IMR-90 (cell line): ENCODE measurements at regions not wholly inside any gene's neighbourhood (a gene's known extent, or its start where the extent isn't known, plus 50 kb on each side); places are given as distances from the start of the nearest gene placed in this dataset.

Experiments used
- ATAC-seq: fragments of 200-7000 bp; cut with Tn5 transposase; 2 replicates; pipeline ENCODE4 v1.9.1; 2020; ENCODE audit warnings: low read depth, mild to moderate bottlenecking, moderate library complexity
- BruUV-seq: library from RNA; stranded (reverse); fragments of 400-500 nt; replicated peaks from 2 replicates; lab custom pipeline; 2021; lab: Mats Ljungman, UMichigan
- CTCF ChIA-PET: fragments of 300-600 bp; formaldehyde crosslinking; extraction: SDS; loops from one replicate; lab custom pipeline; 2021; ENCODE audit warnings: antibody characterized with exemption; lab: Yijun Ruan, JAX
- POLR2A ChIA-PET: fragments of 300-600 bp; sonication (Branson Sonifier 250); formaldehyde crosslinking; loops from one replicate; lab custom pipeline; 2022; ENCODE audit warnings: antibody characterized with exemption; ENCODE audit not compliant: unreplicated experiment; lab: Charles Lee
- DNase-seq: peaks from one replicate; pipeline ENCODE4 v3.0.0; 2013
- H2AFZ ChIP-seq: replicated peaks from 2 replicates; pipeline ENCODE3; 2013; ENCODE audit warnings: low read length, mild to moderate bottlenecking; ENCODE audit not compliant: poor library complexity
- H2AK5ac ChIP-seq: 2 replicates; pipeline ENCODE4 v1.6.1; 2013; ENCODE audit warnings: low read depth, low read length, inconsistent platforms
- H2AK9ac ChIP-seq: replicated peaks from 2 replicates; pipeline ENCODE3; 2013; ENCODE audit warnings: mild to moderate bottlenecking, low read depth, low read length, moderate library complexity; ENCODE audit not compliant: poor library complexity
- H2BK120ac ChIP-seq: 2 replicates; pipeline ENCODE4 v1.6.1; 2013; ENCODE audit warnings: low read depth, low read length, inconsistent platforms
- H2BK15ac ChIP-seq: 3 replicates; pipeline ENCODE4 v1.6.1; 2013; ENCODE audit warnings: low read depth, low read length, inconsistent platforms
- H2BK20ac ChIP-seq: 2 replicates; pipeline ENCODE4 v1.6.1; 2013; ENCODE audit warnings: low read depth, mild to moderate bottlenecking, inconsistent platforms, low read length, moderate library complexity
- H2BK5ac ChIP-seq: 2 replicates; pipeline ENCODE4 v1.6.1; 2013; ENCODE audit warnings: mild to moderate bottlenecking, low read depth, low read length, inconsistent platforms; ENCODE audit not compliant: poor library complexity, severe bottlenecking
- H3K14ac ChIP-seq: replicated peaks from 2 replicates; pipeline ENCODE4 v1.6.1; 2013; ENCODE audit warnings: low read depth, low read length, inconsistent platforms
- H3K18ac ChIP-seq: 2 replicates; pipeline ENCODE4 v1.6.1; 2013; ENCODE audit warnings: low read depth, low read length, control low read depth
- H3K23ac ChIP-seq: 2 replicates; pipeline ENCODE4 v1.6.1; 2013; ENCODE audit warnings: low read depth, low read length, inconsistent platforms
- H3K27ac ChIP-seq: 2 replicates; pipeline ENCODE4 v1.5.1; 2013; ENCODE audit warnings: mild to moderate bottlenecking, control low read depth, low read length; ENCODE audit not compliant: insufficient read depth
- H3K27me3 ChIP-seq: 2 replicates; pipeline ENCODE4 v1.6.1; 2013; ENCODE audit warnings: low read length; ENCODE audit not compliant: control insufficient read depth, insufficient read depth
- H3K36me3 ChIP-seq: 2 replicates; pipeline ENCODE4 v1.6.1; 2013; ENCODE audit warnings: low read length, mixed read lengths; ENCODE audit not compliant: control insufficient read depth, insufficient read depth
- H3K4ac ChIP-seq: 2 replicates; pipeline ENCODE4 v1.6.1; 2013; ENCODE audit warnings: low read depth, low read length, inconsistent platforms
- H3K4me1 ChIP-seq: 2 replicates; pipeline ENCODE4 v1.6.1; 2013; ENCODE audit warnings: low read length, mixed read lengths; ENCODE audit not compliant: control insufficient read depth, insufficient read depth
- H3K4me2 ChIP-seq: 2 replicates; pipeline ENCODE4 v1.6.1; 2013; ENCODE audit warnings: low read depth, mild to moderate bottlenecking, control low read depth, low read length, moderate library complexity
- H3K4me3 ChIP-seq: 2 replicates; pipeline ENCODE4 v1.5.1; 2013; ENCODE audit warnings: low read depth, mild to moderate bottlenecking, control low read depth, low read length, moderate library complexity; ENCODE audit not compliant: insufficient read depth
- H3K56ac ChIP-seq: 2 replicates; pipeline ENCODE4 v1.6.1; 2013; ENCODE audit warnings: low read length, inconsistent platforms; ENCODE audit not compliant: insufficient read depth; ENCODE audit errors: extremely low read depth
- H3K79me1 ChIP-seq, 2 experiments: 2 replicates each; pipeline ENCODE4 v1.6.1; 2013; ENCODE audit warnings: low read length in 2 of 2, inconsistent platforms in 1 of 2, low read depth in 1 of 2
- H3K9ac ChIP-seq: 2 replicates; pipeline ENCODE4 v1.6.1; 2013; ENCODE audit warnings: low read depth, low read length, control low read depth
- H3K9me1 ChIP-seq: 2 replicates; pipeline ENCODE4 v1.6.1; 2013; ENCODE audit warnings: low read length, inconsistent platforms; ENCODE audit not compliant: insufficient read depth
- H3K9me3 ChIP-seq: 2 replicates; pipeline ENCODE4 v1.6.1; 2013; ENCODE audit warnings: low read length; ENCODE audit not compliant: control insufficient read depth, insufficient read depth
- H4K20me1 ChIP-seq: 2 replicates; pipeline ENCODE4 v1.6.1; 2013; ENCODE audit warnings: low read length, inconsistent platforms; ENCODE audit not compliant: insufficient read depth
- H4K5ac ChIP-seq: 2 replicates; pipeline ENCODE4 v1.6.1; 2013; ENCODE audit warnings: mild to moderate bottlenecking, low read depth, low read length, control low read depth
- H4K8ac ChIP-seq, 2 experiments: 2 replicates each; pipeline ENCODE4 v1.6.1; 2013; ENCODE audit warnings: low read depth in 2 of 2, low read length in 2 of 2, control low read depth in 1 of 2, inconsistent platforms in 1 of 2
- H4K91ac ChIP-seq: 2 replicates; pipeline ENCODE4 v1.6.1; 2013; ENCODE audit warnings: low read depth, low read length, inconsistent platforms; ENCODE audit not compliant: insufficient read depth
- BHLHE40 ChIP-seq: fragments of 150-350 bp; IDR thresholded peaks from 2 replicates; pipeline ENCODE4 v1.6.1; 2016; ENCODE audit warnings: mild to moderate bottlenecking, low read depth, low read length
- CEBPB ChIP-seq: IDR thresholded peaks from 2 replicates; pipeline ENCODE4 v1.6.1; 2012; ENCODE audit warnings: low read depth, low read length, improper control_type of control experiment
- NFE2L2 ChIP-seq: fragments of 150-350 bp; IDR thresholded peaks from 2 replicates; pipeline ENCODE4 v1.6.1; 2016; ENCODE audit warnings: low read depth, mild to moderate bottlenecking, low read length
- POLR2A ChIP-seq: IDR thresholded peaks from 2 replicates; pipeline ENCODE4 v1.6.1; 2012; ENCODE audit warnings: mild to moderate bottlenecking, low read depth, low read length
- RFX5 ChIP-seq: IDR thresholded peaks from 2 replicates; pipeline ENCODE4 v1.8.0; 2012; ENCODE audit warnings: low read depth, mild to moderate bottlenecking, low read length, moderate library complexity
- SMC3 ChIP-seq: fragments of 150-350 bp; IDR thresholded peaks from 2 replicates; pipeline ENCODE4 v1.6.1; 2016; ENCODE audit warnings: low read depth, mild to moderate bottlenecking, antibody characterized with exemption, low read length, moderate library complexity
- dilution Hi-C: fragments of 300-500 bp; cut with HindIII; formaldehyde crosslinking; loops from one replicate; pipeline ENCODE4 v1.14.3; 2018; ENCODE audit warnings: low sequenced_read_pairs; ENCODE audit not compliant: unreplicated experiment
- in situ Hi-C: fragments of 300-500 bp; cut with MboI; formaldehyde crosslinking; loops from 3 replicates; pipeline ENCODE4 v1.14.3; 2019; ENCODE audit warnings: low sequenced_read_pairs, inconsistent platforms, mixed read lengths
- intact Hi-C: fragments of 100-400 bp; cut with micrococcal nuclease; formaldehyde crosslinking; loops from 2 replicates; pipeline ENCODE4 v1.10.0; 2022

DNA sequence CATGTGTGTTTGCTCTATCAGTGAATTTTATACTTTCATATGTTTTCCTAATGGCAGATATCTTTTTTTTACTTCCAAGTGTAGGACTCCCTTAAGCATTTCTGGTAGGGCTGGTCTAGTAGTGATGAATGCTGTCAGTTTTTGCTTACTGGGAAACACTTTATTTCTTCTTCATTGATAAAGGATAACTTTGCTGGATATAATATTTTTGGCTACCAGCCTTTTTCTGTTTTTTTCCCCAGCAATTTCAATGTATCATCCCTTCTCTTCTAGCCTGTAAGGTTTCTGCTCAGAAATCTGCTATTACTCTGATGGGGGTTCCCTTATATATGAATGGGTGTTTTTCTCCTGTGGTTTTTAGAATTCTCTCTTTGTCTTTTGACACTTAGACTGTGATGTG, 980.6 kb upstream of the PIK3C3 start:
- Histone ChIP-seq H3K4me3 (no peak overlapping the region), H4K91ac (no peak overlapping the region), H2AK5ac (no peak overlapping the region), H2AK9ac (no peak overlapping the region), H3K18ac (no peak overlapping the region), H3K9me1 (no peaks in the 10 kb centered on the region), H4K8ac (no peak overlapping the region), H2BK120ac (no peak overlapping the region), H3K14ac (no peak overlapping the region), H4K5ac (no peak overlapping the region), H3K23ac (no peak overlapping the region), H3K4me1 (no peaks in the 10 kb centered on the region), H3K27ac (no peak overlapping the region), H3K27me3 (no peaks in the 10 kb centered on the region), H4K20me1 (no peaks in the 10 kb centered on the region; the same call in 1 of the 2 replicates), H2BK15ac (no peak overlapping the region), H3K36me3 (no peaks in the 10 kb centered on the region), H3K4ac (no peak overlapping the region), H3K79me1 (no peaks in the 10 kb centered on the region), H3K56ac (no peak overlapping the region), H2AFZ (no peak overlapping the region), H3K9ac (no peak overlapping the region), H2BK20ac (no peak overlapping the region), H3K4me2 (no peak overlapping the region), H2BK5ac (no peak overlapping the region), H3K9me3 (no peaks in the 10 kb centered on the region; the same call in 1 of the 2 replicates)
- no peak for TF ChIP-seq NFE2L2
- no peak for TF ChIP-seq RFX5
- TF ChIP-seq POLR2A, result no peak
- no peak for TF ChIP-seq SMC3
- no peak for TF ChIP-seq CEBPB
- TF ChIP-seq BHLHE40, result no peak
- dilution Hi-C loops (no loop called here), intact Hi-C loops (no loop called here), in situ Hi-C loops (no loop called here)
- ChIA-PET CTCF (interaction anchor here (0.6 kb wide), 1 partner anchor 35 kb away, joined by 4 read pairs; no protein-coding TSS in a partner anchor), POLR2A (no interaction called here)
- DNase-seq, result no peak
- no peak for ATAC-seq
- no TSS peak for BruUV-seq
